ENCODE measurements at regions not wholly inside any gene's neighbourhood (a gene's known extent, or its start where the extent isn't known, plus 50 kb on each side); places are given as distances from the start of the nearest gene placed in this dataset.

GRCh38 chr10:23556727-23557440 lies 118.0 kb downstream of the OTUD1 start:
- TF ChIP-seq, protein P1, sequence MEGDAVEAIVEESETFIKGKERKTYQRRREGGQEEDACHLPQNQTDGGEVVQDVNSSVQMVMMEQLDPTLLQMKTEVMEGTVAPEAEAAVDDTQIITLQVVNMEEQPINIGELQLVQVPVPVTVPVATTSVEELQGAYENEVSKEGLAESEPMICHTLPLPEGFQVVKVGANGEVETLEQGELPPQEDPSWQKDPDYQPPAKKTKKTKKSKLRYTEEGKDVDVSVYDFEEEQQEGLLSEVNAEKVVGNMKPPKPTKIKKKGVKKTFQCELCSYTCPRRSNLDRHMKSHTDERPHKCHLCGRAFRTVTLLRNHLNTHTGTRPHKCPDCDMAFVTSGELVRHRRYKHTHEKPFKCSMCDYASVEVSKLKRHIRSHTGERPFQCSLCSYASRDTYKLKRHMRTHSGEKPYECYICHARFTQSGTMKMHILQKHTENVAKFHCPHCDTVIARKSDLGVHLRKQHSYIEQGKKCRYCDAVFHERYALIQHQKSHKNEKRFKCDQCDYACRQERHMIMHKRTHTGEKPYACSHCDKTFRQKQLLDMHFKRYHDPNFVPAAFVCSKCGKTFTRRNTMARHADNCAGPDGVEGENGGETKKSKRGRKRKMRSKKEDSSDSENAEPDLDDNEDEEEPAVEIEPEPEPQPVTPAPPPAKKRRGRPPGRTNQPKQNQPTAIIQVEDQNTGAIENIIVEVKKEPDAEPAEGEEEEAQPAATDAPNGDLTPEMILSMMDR (IDR thresholded peaks at IDR 0.05) = no peak
- no peak for TF ChIP-seq POLR2A (IDR thresholded peaks at IDR 0.05)
